ENCODE measurements at regions not wholly inside any gene's neighbourhood (a gene's known extent, or its start where the extent isn't known, plus 50 kb on each side); places are given as distances from the start of the nearest gene placed in this dataset.
"Not testable (repeated sequence)": the region's sequence is repeated elsewhere in the genome, so short reads cannot be mapped to it uniquely, and the experiment has no call there.

- DNase-seq (ENCODE audit: low spot score), result no peak
Observed at GRCh38 chr22:47617186-47617585, 854.7 kb downstream of the TBC1D22A start.

DNA sequence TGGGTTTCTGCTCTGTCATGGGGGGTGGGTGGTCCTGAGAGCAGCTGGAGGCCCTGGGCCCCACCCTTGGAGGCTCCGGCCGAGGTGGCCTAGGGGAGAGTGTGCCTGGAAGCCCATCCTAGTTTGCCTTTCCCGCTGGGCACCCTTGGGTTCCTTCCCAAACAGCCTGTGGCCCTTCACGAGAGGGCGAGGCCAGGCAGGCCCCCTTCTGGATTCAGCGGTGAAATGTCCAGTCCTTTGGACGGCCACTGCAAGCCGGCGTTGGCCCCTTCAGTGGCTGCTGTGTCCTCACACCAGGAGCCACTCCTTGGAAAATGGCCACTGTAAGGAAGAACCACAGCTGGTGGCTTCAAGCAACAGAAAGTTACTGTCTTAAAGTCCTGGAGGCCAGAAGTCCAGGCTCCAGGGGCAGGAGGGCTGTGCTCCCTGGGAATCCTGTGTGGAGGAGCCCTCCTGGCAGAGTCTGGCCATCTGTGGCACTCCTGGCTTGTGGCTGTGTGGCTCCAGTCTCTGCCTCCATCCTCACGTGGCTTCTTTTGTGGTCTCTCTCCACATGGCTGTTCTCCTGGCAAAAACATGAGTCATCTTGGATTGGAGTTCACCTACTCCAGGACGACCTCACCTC lies 854.1 kb downstream of the TBC1D22A start:
- no peak for DNase-seq (ENCODE audit: low spot score)

- DNase-seq (ENCODE audit: low spot score), result no peak
Observed at GRCh38 chr22:47615051-47615450, 852.6 kb downstream of the TBC1D22A start.

DNA sequence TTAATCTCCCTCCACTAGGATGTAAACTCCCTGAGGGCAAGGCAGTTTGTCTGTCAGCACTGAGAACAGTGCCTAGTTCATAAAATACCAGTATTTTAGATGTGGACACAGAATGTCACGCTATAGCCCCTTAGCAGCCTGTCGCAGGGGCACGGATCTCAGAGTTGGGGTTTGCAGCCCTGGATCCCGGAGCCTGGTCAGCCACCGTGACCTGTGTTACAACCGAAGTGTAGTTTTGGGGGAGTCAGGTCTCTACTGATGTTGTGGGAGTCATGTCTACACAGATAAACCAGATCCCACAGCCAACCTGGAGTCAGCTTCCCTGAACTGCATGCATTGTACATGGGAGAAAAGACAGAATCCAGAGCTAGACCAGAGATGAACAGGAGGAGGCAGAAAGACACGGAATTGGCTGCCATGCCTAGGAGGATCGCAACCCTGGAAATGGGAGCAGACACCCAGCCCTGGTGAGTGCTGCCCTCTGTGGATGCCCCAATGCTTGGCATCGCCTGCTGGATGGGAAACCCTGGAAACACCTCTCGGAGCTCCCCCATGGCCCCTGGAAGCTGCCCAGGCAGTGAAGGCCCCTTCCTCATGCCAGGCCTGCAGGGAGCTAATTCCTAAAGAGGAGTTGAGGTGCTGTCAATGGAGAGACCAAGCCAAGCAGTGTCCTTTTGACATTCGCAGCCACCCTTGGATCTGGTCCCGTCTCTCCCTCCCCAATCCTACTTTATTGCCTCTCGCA lies 851.3 kb downstream of the TBC1D22A start:
- no peak for DNase-seq (ENCODE audit: low spot score)

- DNase-seq (ENCODE audit: low spot score), result not testable (repeated sequence)
Observed at GRCh38 chr22:47613181-47613580, 850.7 kb downstream of the TBC1D22A start.

- DNase-seq (ENCODE audit: low spot score), result no peak
Observed at GRCh38 chr22:47612311-47612910, 850.0 kb downstream of the TBC1D22A start.

- DNase-seq (ENCODE audit: low spot score), result no peak
Observed at GRCh38 chr22:47610764-47611163, 848.3 kb downstream of the TBC1D22A start.

- no peak for DNase-seq (ENCODE audit: low spot score)
Observed at GRCh38 chr22:47610281-47610680, 847.8 kb downstream of the TBC1D22A start.

- DNase-seq (ENCODE audit: low spot score), result no peak
Observed at GRCh38 chr22:47609653-47610052, 847.2 kb downstream of the TBC1D22A start.

DNA sequence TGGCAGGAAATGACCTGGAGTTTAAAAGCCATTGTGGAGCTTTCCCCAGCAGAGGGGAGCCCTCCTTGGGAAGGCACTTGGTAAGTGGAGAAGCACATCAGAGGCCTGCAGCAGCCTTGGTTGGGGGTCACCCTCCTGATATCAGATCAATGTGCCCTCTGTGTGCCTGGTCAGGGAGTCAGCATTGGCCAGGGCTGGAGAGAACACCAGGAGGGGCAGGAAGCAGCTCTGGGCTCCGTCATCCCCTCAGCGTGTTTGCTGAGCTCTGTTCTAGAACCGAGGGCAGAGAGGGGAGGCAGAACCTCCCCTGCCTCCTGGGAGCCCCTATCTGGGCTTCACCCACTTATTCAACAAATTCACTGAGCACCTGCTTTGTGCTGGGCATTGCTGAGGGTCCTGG lies 846.0 kb downstream of the TBC1D22A start:
- DNase-seq (ENCODE audit: low spot score), result no peak

- DNase-seq (ENCODE audit: low spot score), result no peak
Observed at GRCh38 chr22:47607486-47607885, 845.0 kb downstream of the TBC1D22A start.

GRCh38 chr22:47606426-47606825 lies 844.0 kb downstream of the TBC1D22A start:
- DNase-seq (ENCODE audit: low spot score), result no peak

DNA sequence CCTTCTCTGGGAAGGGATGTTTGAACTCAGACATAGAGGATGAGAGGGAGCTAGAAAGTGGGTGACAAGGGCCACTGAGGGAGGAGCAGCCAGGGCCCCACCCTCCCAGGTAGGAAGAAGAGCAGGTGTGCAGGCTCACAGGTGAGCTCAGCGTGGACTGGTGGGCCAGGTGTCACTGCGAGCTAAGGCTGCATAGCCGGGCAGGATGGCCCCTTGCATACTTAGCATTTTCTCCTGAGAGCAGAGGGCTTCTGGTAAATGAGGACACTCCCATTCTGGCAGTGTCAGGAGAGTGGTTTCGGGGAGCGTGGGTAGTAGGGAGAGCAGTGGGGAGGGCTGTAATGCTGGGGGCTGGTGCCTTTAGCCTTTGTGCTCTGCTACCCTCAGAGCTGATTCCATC lies 843.4 kb downstream of the TBC1D22A start:
- no peak for DNase-seq (ENCODE audit: low spot score)

DNA sequence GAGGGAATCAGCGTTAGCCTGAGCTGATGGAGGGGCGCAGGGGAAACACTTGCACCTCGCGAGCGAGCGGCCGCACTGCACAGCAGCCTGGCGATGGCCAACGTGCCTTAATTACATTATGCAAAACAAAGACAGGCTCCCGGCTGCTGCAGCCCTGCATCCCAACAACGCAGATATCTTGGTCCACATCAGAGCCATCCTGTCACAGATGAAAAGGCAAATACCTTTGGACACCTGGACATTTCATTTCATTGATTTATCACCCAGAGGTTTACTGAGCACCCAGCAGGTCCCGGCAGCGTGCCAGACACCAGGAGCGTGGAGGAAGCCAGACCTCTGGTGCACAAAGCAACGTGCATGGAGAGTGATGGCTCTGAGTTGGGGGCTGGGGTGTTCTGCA lies 843.0 kb downstream of the TBC1D22A start:
- no peak for DNase-seq (ENCODE audit: low spot score)

DNA sequence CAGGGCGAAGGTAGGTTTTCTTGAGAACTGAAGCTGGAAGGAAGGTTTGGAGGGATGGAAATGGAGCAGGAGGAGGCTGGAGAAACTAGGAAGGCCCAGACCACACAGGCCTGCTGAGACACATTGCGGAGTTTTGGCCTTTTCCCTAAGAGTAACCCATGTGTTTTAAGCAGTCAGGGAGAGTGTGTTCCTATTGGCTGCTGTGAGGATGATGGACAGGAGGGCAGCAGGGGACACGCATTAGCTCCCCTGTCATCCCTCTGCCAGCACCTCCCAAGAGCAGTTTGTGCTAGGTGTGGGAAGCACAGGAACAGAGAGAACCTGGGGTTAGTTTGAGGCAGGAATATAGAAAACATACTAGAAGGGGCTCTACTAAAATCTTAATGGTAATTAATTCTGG lies 842.1 kb downstream of the TBC1D22A start:
- no peak for DNase-seq (ENCODE audit: low spot score)

- no peak for DNase-seq (ENCODE audit: low spot score)
Observed at GRCh38 chr22:47602732-47603131, 840.3 kb downstream of the TBC1D22A start.

GRCh38 chr22:47601666-47602065 lies 839.2 kb downstream of the TBC1D22A start:
- no peak for DNase-seq (ENCODE audit: low spot score)

- DNase-seq (ENCODE audit: low spot score), result no peak
Observed at GRCh38 chr22:47600791-47601625, 838.6 kb downstream of the TBC1D22A start.

DNA sequence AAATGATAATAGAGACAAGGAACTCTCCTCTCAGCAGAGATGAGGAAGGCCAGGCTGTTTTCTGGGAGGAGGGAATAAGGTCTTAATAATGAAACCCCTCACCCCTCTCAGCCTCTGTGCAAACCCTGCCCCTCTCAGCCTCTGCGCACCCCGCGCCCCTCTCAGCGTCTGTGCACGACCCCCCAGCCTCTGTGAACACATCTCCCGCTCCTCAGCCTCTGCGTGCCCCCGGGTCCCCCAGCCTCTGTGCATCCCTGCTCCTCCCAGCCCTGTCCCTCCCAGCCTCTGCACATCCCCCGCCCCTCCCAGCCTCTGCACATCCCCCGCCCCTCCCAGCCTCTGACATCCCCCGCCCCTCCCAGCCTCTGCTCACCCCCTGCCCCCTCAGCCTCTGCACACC lies 837.8 kb downstream of the TBC1D22A start:
- no peak for DNase-seq (ENCODE audit: low spot score)

GRCh38 chr22:47599753-47600152 lies 837.3 kb downstream of the TBC1D22A start:
- no peak for DNase-seq (ENCODE audit: low spot score)

GRCh38 chr22:47598864-47599263 lies 836.4 kb downstream of the TBC1D22A start:
- no peak for DNase-seq (ENCODE audit: low spot score)

DNA sequence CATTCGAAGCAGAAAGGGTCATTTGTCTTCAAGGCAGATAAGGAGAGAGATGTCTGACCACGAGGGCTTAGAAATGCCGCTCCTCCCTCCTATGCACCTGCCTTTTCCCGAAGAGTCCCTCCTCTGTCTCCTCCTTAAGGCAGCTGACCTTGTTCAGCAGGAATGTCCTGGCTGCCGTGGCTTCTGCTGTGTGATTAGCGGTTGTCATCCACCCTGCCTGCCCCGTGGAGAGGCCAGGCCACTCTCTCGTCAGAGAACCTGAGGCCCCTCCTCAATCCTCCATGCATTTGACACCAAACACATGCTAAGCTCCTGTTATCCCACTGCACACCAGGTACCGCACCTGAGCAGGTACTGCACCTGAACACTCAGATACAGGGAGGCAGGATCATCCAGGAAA lies 834.6 kb downstream of the TBC1D22A start:
- DNase-seq (ENCODE audit: low spot score), result no peak

Measured in AG08395 (cell line).